Suppressor macrophage (primary cell): ENCODE measurements at regions not wholly inside any gene's neighbourhood (a gene's known extent, or its start where the extent isn't known, plus 50 kb on each side); places are given as distances from the start of the nearest gene placed in this dataset.

Source experiments
- DNase-seq, 4 experiments: peaks; one replicate each; pipeline ENCODE4 v3.0.0-alpha.2; 2020 to 2022

- no peak for DNase-seq
Measured at GRCh38 chr5:6235726-6236125, 142.6 kb downstream of the MED10 start.

- no peak for DNase-seq
Measured at GRCh38 chr5:6228257-6229250, 149.8 kb downstream of the MED10 start.

GRCh38 chr5:6225121-6225607 lies 153.2 kb downstream of the MED10 start:
- no peak for DNase-seq

GRCh38 chr5:6224406-6224805 lies 153.9 kb downstream of the MED10 start:
- DNase-seq: no peak

GRCh38 chr5:6222899-6223298 lies 155.4 kb downstream of the MED10 start:
- no peak for DNase-seq

- no peak for DNase-seq
Measured at GRCh38 chr5:6222121-6222520, 156.2 kb downstream of the MED10 start.

GRCh38 chr5:6221141-6221626 lies 157.2 kb downstream of the MED10 start:
- DNase-seq: no peak

- no peak for DNase-seq
Measured at GRCh38 chr5:6220346-6221088, 157.8 kb downstream of the MED10 start.

- no peak for DNase-seq
Measured at GRCh38 chr5:6218517-6218916, 159.8 kb downstream of the MED10 start.

GRCh38 chr5:6218116-6218515 lies 160.2 kb downstream of the MED10 start:
- no peak for DNase-seq

- DNase-seq: no peak
Measured at GRCh38 chr5:6216471-6217075, 161.8 kb downstream of the MED10 start.

GRCh38 chr5:6215891-6216290 lies 162.5 kb downstream of the MED10 start:
- DNase-seq: no peak

- no peak for DNase-seq
Measured at GRCh38 chr5:6212244-6212643, 166.1 kb downstream of the MED10 start.

- DNase-seq: no peak
Measured at GRCh38 chr5:6206501-6206900, 171.8 kb downstream of the MED10 start.

GRCh38 chr5:6202968-6203365 lies 175.4 kb downstream of the MED10 start:
- no peak for DNase-seq

GRCh38 chr5:6202149-6202967 lies 176.0 kb downstream of the MED10 start:
- DNase-seq: no peak

- no peak for DNase-seq
Measured at GRCh38 chr5:6201631-6202030, 176.7 kb downstream of the MED10 start.

- DNase-seq: no peak
Measured at GRCh38 chr5:6198531-6198930, 179.8 kb downstream of the MED10 start.

GRCh38 chr5:6197427-6197826 lies 180.9 kb downstream of the MED10 start:
- DNase-seq: no peak

- no peak for DNase-seq
Measured at GRCh38 chr5:6195711-6196358, 182.5 kb downstream of the MED10 start.

GRCh38 chr5:6194906-6195612 lies 183.3 kb downstream of the MED10 start:
- no peak for DNase-seq
